ENCODE measurements at regions not wholly inside any gene's neighbourhood (a gene's known extent, or its start where the extent isn't known, plus 50 kb on each side); places are given as distances from the start of the nearest gene placed in this dataset.

DNA sequence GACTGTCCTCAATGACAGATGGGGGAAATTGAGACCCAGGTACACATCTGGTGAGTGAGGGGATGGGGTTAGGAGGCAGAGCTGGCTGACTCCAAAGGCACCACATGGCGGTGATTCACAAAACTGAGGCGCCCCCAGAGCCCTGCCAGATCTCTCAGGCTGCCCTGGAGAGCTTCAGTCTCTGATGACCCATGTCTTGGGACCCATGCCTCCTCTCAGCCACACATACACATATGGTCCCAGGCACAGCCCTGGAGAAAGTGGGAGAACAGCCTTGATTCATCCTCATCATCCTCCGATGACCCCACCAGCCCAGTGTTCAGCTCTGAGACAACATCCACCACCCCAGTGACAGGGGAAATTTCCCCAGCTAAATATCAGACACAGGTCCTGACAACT lies 426.0 kb downstream of the RPS24 start:
- TF ChIP-seq, protein P1, sequence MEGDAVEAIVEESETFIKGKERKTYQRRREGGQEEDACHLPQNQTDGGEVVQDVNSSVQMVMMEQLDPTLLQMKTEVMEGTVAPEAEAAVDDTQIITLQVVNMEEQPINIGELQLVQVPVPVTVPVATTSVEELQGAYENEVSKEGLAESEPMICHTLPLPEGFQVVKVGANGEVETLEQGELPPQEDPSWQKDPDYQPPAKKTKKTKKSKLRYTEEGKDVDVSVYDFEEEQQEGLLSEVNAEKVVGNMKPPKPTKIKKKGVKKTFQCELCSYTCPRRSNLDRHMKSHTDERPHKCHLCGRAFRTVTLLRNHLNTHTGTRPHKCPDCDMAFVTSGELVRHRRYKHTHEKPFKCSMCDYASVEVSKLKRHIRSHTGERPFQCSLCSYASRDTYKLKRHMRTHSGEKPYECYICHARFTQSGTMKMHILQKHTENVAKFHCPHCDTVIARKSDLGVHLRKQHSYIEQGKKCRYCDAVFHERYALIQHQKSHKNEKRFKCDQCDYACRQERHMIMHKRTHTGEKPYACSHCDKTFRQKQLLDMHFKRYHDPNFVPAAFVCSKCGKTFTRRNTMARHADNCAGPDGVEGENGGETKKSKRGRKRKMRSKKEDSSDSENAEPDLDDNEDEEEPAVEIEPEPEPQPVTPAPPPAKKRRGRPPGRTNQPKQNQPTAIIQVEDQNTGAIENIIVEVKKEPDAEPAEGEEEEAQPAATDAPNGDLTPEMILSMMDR (conservative IDR thresholded peaks at IDR 0.05 in 1 of 2, IDR thresholded peaks at IDR 0.05 in 1 of 2; ENCODE audit: extremely low read depth in 1 of 2, insufficient read depth in 1 of 2, low read depth in 1 of 2, low read length in 2 of 2), result no peak
- no peak for TF ChIP-seq EZH2 (IDR thresholded peaks at IDR 0.05; ENCODE audit: borderline replicate concordance, low read length)

All from mammary epithelial cell (primary cell).